Endothelial cell of umbilical vein (primary cell): ENCODE measurements at regions not wholly inside any gene's neighbourhood (a gene's known extent, or its start where the extent isn't known, plus 50 kb on each side); places are given as distances from the start of the nearest gene placed in this dataset.

ENCODE experiments used
- BruUV-seq: library from RNA; stranded (reverse); fragments of 400-500 nt; replicated peaks from 2 replicates; lab custom pipeline; 2021; lab: Mats Ljungman, UMichigan
- CTCF ChIA-PET: fragments of 300-600, 350-600 bp; sonication (Branson Sonifier 250); formaldehyde crosslinking; loops from one replicate; lab custom pipeline; 2021; ENCODE audit warnings: antibody characterized with exemption, inconsistent platforms; lab: Charles Lee
- POLR2A ChIA-PET: fragments of 300-600, 350-600 bp; sonication (Branson Sonifier 250); formaldehyde crosslinking; loops from one replicate; lab custom pipeline; 2021; ENCODE audit warnings: antibody characterized with exemption, inconsistent platforms; lab: Charles Lee
- DNase-seq: peaks from one replicate; pipeline ENCODE4 v3.0.0-alpha.2; 2011; ENCODE audit warnings: low read depth, low spot score
- FAIRE-seq: peaks from 2 replicates; lab custom pipeline; 2011; peaks lifted over from hg19 to GRCh38; lab: Jason Lieb, UNC
- H2AFZ ChIP-seq: 2 replicates; pipeline ENCODE4 v1.6.0; 2012; ENCODE audit warnings: low read depth, low read length, control low read depth, inconsistent platforms
- H3K27ac ChIP-seq: 2 replicates; pipeline ENCODE4 v1.5.1; 2011; ENCODE audit warnings: low read depth, mild to moderate bottlenecking, control low read depth, low read length, moderate library complexity; ENCODE audit not compliant: insufficient read depth
- H3K27me3 ChIP-seq, 2 experiments: 2 replicates each; pipeline versions ENCODE4 v1.6.0 to v1.6.1; 2011; ENCODE audit warnings: low read length in 2 of 2, mixed read lengths in 1 of 2; ENCODE audit not compliant: control insufficient read depth in 2 of 2, insufficient read depth in 2 of 2
- H3K36me3 ChIP-seq, 2 experiments: 2 replicates in 1 of 2; 3 replicates in 1 of 2; pipeline ENCODE4 v1.5.1; 2011; ENCODE audit warnings: low read length in 2 of 2, mild to moderate bottlenecking in 1 of 2, moderate library complexity in 1 of 2; ENCODE audit not compliant: control insufficient read depth in 2 of 2, insufficient read depth in 2 of 2; ENCODE audit errors: extremely low read depth in 1 of 2
- H3K4me1 ChIP-seq: 3 replicates; pipeline ENCODE4 v1.5.1; 2011; ENCODE audit warnings: mild to moderate bottlenecking, low read length; ENCODE audit not compliant: control insufficient read depth, insufficient read depth; ENCODE audit errors: extremely low read depth
- H3K4me2 ChIP-seq: 2 replicates; pipeline ENCODE4 v1.6.1; 2011; ENCODE audit warnings: low read length, control low read depth, mixed read lengths; ENCODE audit not compliant: insufficient read depth
- H3K4me3 ChIP-seq, 3 experiments: fragments of 200-600 bp in 1 of 3; sonication (generic), shearing (Covaris generic) in 1 of 3; replicated peaks in 1 of 3; 2 replicates each; pipeline ENCODE4 v1.5.1; 2011 to 2016; ENCODE audit warnings: control low read depth in 3 of 3, low read length in 3 of 3, mild to moderate bottlenecking in 2 of 3, inconsistent platforms in 1 of 3, low read depth in 1 of 3, moderate library complexity in 1 of 3; ENCODE audit not compliant: insufficient read depth in 1 of 3
- H3K79me2 ChIP-seq: 2 replicates; pipeline ENCODE4 v1.6.0; 2012; ENCODE audit warnings: low read length, inconsistent platforms; ENCODE audit not compliant: control insufficient read depth, insufficient read depth
- H3K9ac ChIP-seq: replicated peaks from 2 replicates; pipeline ENCODE3; 2011; ENCODE audit warnings: low read length, control low read depth; ENCODE audit not compliant: insufficient read depth; ENCODE audit errors: extremely low read depth
- H3K9me1 ChIP-seq: replicated peaks from 3 replicates; pipeline ENCODE4 v1.6.0; 2011; ENCODE audit warnings: mild to moderate bottlenecking, low read length; ENCODE audit not compliant: control insufficient read depth, insufficient read depth; ENCODE audit errors: extremely low read depth
- H3K9me3 ChIP-seq: replicated peaks from 2 replicates; pipeline ENCODE4 v1.5.1; 2012; ENCODE audit warnings: low read length, inconsistent platforms; ENCODE audit not compliant: control insufficient read depth, insufficient read depth
- H4K20me1 ChIP-seq: replicated peaks from 2 replicates; pipeline ENCODE3; 2011; ENCODE audit warnings: mild to moderate bottlenecking, low read length; ENCODE audit not compliant: control insufficient read depth, insufficient read depth; ENCODE audit errors: extremely low read depth
- EZH2 ChIP-seq: IDR thresholded peaks from 2 replicates; pipeline ENCODE4 v1.6.1; 2012; ENCODE audit warnings: borderline replicate concordance, low read depth, mild to moderate bottlenecking, moderate library complexity, low read length, inconsistent platforms; ENCODE audit not compliant: severe bottlenecking
- FOS ChIP-seq: IDR thresholded peaks from 2 replicates; pipeline ENCODE4 v1.6.1; 2011; ENCODE audit warnings: mild to moderate bottlenecking, low read length, moderate library complexity, borderline replicate concordance; ENCODE audit not compliant: insufficient read depth
- GATA2 ChIP-seq: IDR thresholded peaks from 2 replicates; pipeline ENCODE4 v1.7.0; 2011; ENCODE audit warnings: low read depth, mild to moderate bottlenecking, moderate library complexity, mixed read lengths, low read length; ENCODE audit not compliant: insufficient read length, insufficient read depth
- JUN ChIP-seq: IDR thresholded peaks from 2 replicates; pipeline ENCODE4 v1.6.1; 2011; ENCODE audit warnings: borderline replicate concordance, low read depth; ENCODE audit not compliant: insufficient read length, insufficient read depth
- MYC ChIP-seq: IDR thresholded peaks from one replicate; pipeline ENCODE4 v1.6.1; 2011; ENCODE audit warnings: mild to moderate bottlenecking, low read depth, low read length
- POLR2A ChIP-seq: IDR thresholded peaks from 2 replicates; pipeline ENCODE4 v1.6.1; 2012; ENCODE audit warnings: low read depth, mild to moderate bottlenecking, control low read depth, low read length
- POLR2AphosphoS5 ChIP-seq: IDR thresholded peaks from 2 replicates; pipeline ENCODE4 v1.6.1; 2012; ENCODE audit warnings: low read depth, mild to moderate bottlenecking, control low read depth, low read length, moderate library complexity; ENCODE audit not compliant: insufficient read depth
- dilution Hi-C: fragments of 300-500 bp; cut with MboI; formaldehyde crosslinking; loops from one replicate; pipeline ENCODE4 v1.15.0; 2019; ENCODE audit warnings: low sequenced_read_pairs; ENCODE audit not compliant: extremely low pct_ligation_motif_present
- intact Hi-C: fragments of 100-400 bp; cut with micrococcal nuclease; formaldehyde crosslinking; loops from one replicate; pipeline ENCODE4 v1.10.0; 2022
- TF ChIP-seq, protein P1 (sequence below), 2 donors: IDR thresholded peaks; 1 replicate in 1 of 2; 2 replicates in 1 of 2; pipeline ENCODE4 v1.5.1; 2011; ENCODE audit warnings: low read length in 2 of 2, mild to moderate bottlenecking in 2 of 2, moderate library complexity in 2 of 2, control low read depth in 1 of 2, inconsistent platforms in 1 of 2, low read depth in 1 of 2; ENCODE audit not compliant: insufficient read depth in 1 of 2; ENCODE audit errors: extremely low read depth in 1 of 2
- TF ChIP-seq, protein P2 (sequence below): IDR thresholded peaks from 2 replicates; pipeline ENCODE4 v1.6.1; 2011; ENCODE audit not compliant: insufficient read depth, insufficient read length

DNA sequence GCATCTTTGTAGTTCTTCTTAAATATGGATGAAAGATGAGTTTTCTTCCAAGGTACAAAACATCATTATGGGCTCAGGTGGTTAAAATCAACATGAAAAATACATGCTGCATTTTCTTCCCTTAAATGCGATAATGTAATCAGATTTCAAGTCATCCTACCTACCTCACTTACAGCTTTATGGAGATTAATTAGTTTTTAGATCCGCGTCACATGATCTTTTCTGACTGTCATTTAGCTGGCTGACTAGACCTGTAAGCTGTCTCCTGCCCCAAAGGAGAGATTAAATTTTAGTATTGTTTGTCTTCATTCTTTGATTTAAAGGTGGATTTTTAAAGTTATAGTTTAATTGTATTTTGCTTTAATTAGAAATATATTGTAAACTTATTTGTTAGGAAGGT lies 678.0 kb upstream of the ZEB2 start:
- intact Hi-C loops (no loop called here), dilution Hi-C loops (no loop called here)
- H3K9me3 ChIP-seq: no peaks in the 10 kb centered on the region
- CTCF ChIA-PET: interaction anchor here (1.3 kb wide), 2 partner anchors 9 to 39 kb away, joined by 3 to 4 read pairs; no protein-coding TSS in a partner anchor
- POLR2A ChIA-PET: no interaction called here
- no peaks in the 10 kb centered on the region for H4K20me1 ChIP-seq
- no peaks in the 10 kb centered on the region for H3K4me1 ChIP-seq
- H2AFZ ChIP-seq: no peak overlapping the region
- H3K79me2 ChIP-seq: no peaks in the 10 kb centered on the region
- DNase-seq (no peak), FAIRE-seq (no peak)
- TF ChIP-seq POLR2A: no peak
- TF ChIP-seq EZH2: no peak
- no peak for TF ChIP-seq FOS
- TF ChIP-seq, protein P1, sequence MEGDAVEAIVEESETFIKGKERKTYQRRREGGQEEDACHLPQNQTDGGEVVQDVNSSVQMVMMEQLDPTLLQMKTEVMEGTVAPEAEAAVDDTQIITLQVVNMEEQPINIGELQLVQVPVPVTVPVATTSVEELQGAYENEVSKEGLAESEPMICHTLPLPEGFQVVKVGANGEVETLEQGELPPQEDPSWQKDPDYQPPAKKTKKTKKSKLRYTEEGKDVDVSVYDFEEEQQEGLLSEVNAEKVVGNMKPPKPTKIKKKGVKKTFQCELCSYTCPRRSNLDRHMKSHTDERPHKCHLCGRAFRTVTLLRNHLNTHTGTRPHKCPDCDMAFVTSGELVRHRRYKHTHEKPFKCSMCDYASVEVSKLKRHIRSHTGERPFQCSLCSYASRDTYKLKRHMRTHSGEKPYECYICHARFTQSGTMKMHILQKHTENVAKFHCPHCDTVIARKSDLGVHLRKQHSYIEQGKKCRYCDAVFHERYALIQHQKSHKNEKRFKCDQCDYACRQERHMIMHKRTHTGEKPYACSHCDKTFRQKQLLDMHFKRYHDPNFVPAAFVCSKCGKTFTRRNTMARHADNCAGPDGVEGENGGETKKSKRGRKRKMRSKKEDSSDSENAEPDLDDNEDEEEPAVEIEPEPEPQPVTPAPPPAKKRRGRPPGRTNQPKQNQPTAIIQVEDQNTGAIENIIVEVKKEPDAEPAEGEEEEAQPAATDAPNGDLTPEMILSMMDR (IDR thresholded peaks at IDR 0.05; ENCODE audit: extremely low read depth in 1 of 2, insufficient read depth in 1 of 2, low read depth in 1 of 2, low read length in 2 of 2): no peak
- TF ChIP-seq, protein P2, sequence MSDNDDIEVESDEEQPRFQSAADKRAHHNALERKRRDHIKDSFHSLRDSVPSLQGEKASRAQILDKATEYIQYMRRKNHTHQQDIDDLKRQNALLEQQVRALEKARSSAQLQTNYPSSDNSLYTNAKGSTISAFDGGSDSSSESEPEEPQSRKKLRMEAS: no peak
- no peak for TF ChIP-seq MYC
- H3K27ac ChIP-seq: no peak overlapping the region
- BruUV-seq: no TSS peak
- H3K4me2 ChIP-seq: no peak overlapping the region
- H3K4me3 ChIP-seq: no peak overlapping the region
- H3K36me3 ChIP-seq: no peaks in the 10 kb centered on the region
- H3K9ac ChIP-seq: no peak overlapping the region
- no peaks in the 10 kb centered on the region for H3K9me1 ChIP-seq
- H3K27me3 ChIP-seq: no peaks in the 10 kb centered on the region

DNA sequence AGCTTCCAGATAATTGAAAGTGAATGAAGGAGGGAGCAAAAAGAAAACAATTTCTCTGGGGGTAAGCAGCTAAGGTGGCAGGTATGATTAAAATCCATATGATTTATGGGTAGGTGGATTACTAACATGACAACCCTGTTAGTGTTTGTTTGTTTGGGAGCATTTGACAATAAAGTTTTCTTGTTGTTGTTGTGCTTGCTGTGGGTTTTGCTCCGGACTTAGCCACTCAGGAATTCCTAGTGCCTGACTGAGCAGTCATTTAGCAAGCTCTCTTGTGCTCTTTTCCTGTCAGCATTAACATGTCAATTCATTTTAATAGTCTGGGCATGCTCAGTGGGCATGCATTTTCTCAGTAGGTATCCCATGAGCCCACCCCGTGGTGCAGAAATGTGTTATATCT lies 674.8 kb upstream of the ZEB2 start:
- H3K27me3 ChIP-seq: no peaks in the 10 kb centered on the region
- ChIA-PET POLR2A (no interaction called here), CTCF (interaction anchor here (1.0 to 1.3 kb wide), 3 partner anchors 9 to 17 kb away, joined by 3 to 6 read pairs (median 3); no protein-coding TSS in a partner anchor)
- no peak overlapping the region for H3K4me2 ChIP-seq
- TF ChIP-seq POLR2A (no peak), MYC (no peak), POLR2AphosphoS5 (no peak), EZH2 (no peak), GATA2 (no peak), FOS (no peak), JUN (no peak)
- TF ChIP-seq, protein P1 (IDR thresholded peaks at IDR 0.05; ENCODE audit: extremely low read depth in 1 of 2, insufficient read depth in 1 of 2, low read depth in 1 of 2, low read length in 2 of 2): no peak
- TF ChIP-seq, protein P2: no peak
- no peaks in the 10 kb centered on the region for H3K36me3 ChIP-seq
- no peaks in the 10 kb centered on the region for H3K79me2 ChIP-seq
- no peaks in the 10 kb centered on the region for H4K20me1 ChIP-seq
- H2AFZ ChIP-seq: no peak overlapping the region
- H3K4me1 ChIP-seq: peaks cover 7% of the 10 kb centered on the region
- no peaks in the 10 kb centered on the region for H3K9me1 ChIP-seq
- no peak overlapping the region for H3K27ac ChIP-seq
- FAIRE-seq (no peak), DNase-seq (no peak)
- no TSS peak for BruUV-seq
- dilution Hi-C loops (no loop called here), intact Hi-C loops (no loop called here)
- H3K4me3 ChIP-seq: no peak overlapping the region
- no peak overlapping the region for H3K9ac ChIP-seq
- no peaks in the 10 kb centered on the region for H3K9me3 ChIP-seq
